ENCODE measurements at regions not wholly inside any gene's neighbourhood (a gene's known extent, or its start where the extent isn't known, plus 50 kb on each side); places are given as distances from the start of the nearest gene placed in this dataset.
"Not testable (repeated sequence)": the region's sequence is repeated elsewhere in the genome, so short reads cannot be mapped to it uniquely, and the experiment has no call there.

- no peak for DNase-seq (ENCODE audit: low spot score)
These were observed 598.3 kb downstream of the EFNA5 start for GRCh38 chr5:107072440-107072839.

- no peak for DNase-seq (ENCODE audit: low spot score)
These were observed 602.0 kb downstream of the EFNA5 start for GRCh38 chr5:107068782-107069181.

GRCh38 chr5:107067395-107067794 lies 603.3 kb downstream of the EFNA5 start:
- DNase-seq (ENCODE audit: low spot score): peak; percentile 6

GRCh38 chr5:107063511-107063910 lies 607.2 kb downstream of the EFNA5 start:
- no peak for DNase-seq (ENCODE audit: low spot score)

GRCh38 chr5:107058803-107059202 lies 611.9 kb downstream of the EFNA5 start:
- no peak for DNase-seq (ENCODE audit: low spot score)

GRCh38 chr5:107058235-107058634 lies 612.5 kb downstream of the EFNA5 start:
- DNase-seq (ENCODE audit: low spot score): no peak

GRCh38 chr5:107056278-107056677 lies 614.5 kb downstream of the EFNA5 start:
- no peak for DNase-seq (ENCODE audit: low spot score)

GRCh38 chr5:107047048-107047447 lies 623.7 kb downstream of the EFNA5 start:
- DNase-seq (ENCODE audit: low spot score): no peak

- DNase-seq (ENCODE audit: low spot score): no peak
These were observed 627.1 kb downstream of the EFNA5 start for GRCh38 chr5:107043665-107044064.

GRCh38 chr5:107040907-107041306 lies 629.8 kb downstream of the EFNA5 start:
- peak; percentile 0 for DNase-seq (ENCODE audit: low spot score)

GRCh38 chr5:107032629-107033028 lies 638.1 kb downstream of the EFNA5 start:
- DNase-seq (ENCODE audit: low spot score): peak; percentile 0

GRCh38 chr5:107028938-107029337 lies 641.8 kb downstream of the EFNA5 start:
- no peak for DNase-seq (ENCODE audit: low spot score)

- peak; percentile 3 for DNase-seq (ENCODE audit: low spot score)
These were observed 644.8 kb downstream of the EFNA5 start for GRCh38 chr5:107025712-107026497.

GRCh38 chr5:107023732-107024131 lies 647.0 kb downstream of the EFNA5 start:
- DNase-seq (ENCODE audit: low spot score): no peak

GRCh38 chr5:107021575-107021974 lies 649.2 kb downstream of the EFNA5 start:
- no peak for DNase-seq (ENCODE audit: low spot score)

GRCh38 chr5:107020626-107021025 lies 650.1 kb downstream of the EFNA5 start:
- no peak for DNase-seq (ENCODE audit: low spot score)

GRCh38 chr5:107017616-107018015 lies 653.1 kb downstream of the EFNA5 start:
- no peak for DNase-seq (ENCODE audit: low spot score)

- no peak for DNase-seq (ENCODE audit: low spot score)
These were observed 658.4 kb downstream of the EFNA5 start for GRCh38 chr5:107012371-107012770.

- no peak for DNase-seq (ENCODE audit: low spot score)
These were observed 659.1 kb downstream of the EFNA5 start for GRCh38 chr5:107011605-107012004.

- DNase-seq (ENCODE audit: low spot score): no peak
These were observed 660.7 kb downstream of the EFNA5 start for GRCh38 chr5:107010060-107010459.

GRCh38 chr5:107005653-107006052 lies 665.1 kb downstream of the EFNA5 start:
- no peak for DNase-seq (ENCODE audit: low spot score)

- DNase-seq (ENCODE audit: low spot score): no peak
These were observed 665.6 kb downstream of the EFNA5 start for GRCh38 chr5:107005161-107005560.

- no peak for DNase-seq (ENCODE audit: low spot score)
These were observed 668.6 kb downstream of the EFNA5 start for GRCh38 chr5:107002115-107002514.

- not testable (repeated sequence) for DNase-seq (ENCODE audit: low spot score)
These were observed 671.2 kb downstream of the EFNA5 start for GRCh38 chr5:106999506-106999905.

Data from COLO829 (cell line).